ENCODE measurements at regions not wholly inside any gene's neighbourhood (a gene's known extent, or its start where the extent isn't known, plus 50 kb on each side); places are given as distances from the start of the nearest gene placed in this dataset.

- DNase-seq, result no peak
These were observed 93.8 kb upstream of the KCNH7 start for GRCh38 chr2:162932416-162932815.

DNA sequence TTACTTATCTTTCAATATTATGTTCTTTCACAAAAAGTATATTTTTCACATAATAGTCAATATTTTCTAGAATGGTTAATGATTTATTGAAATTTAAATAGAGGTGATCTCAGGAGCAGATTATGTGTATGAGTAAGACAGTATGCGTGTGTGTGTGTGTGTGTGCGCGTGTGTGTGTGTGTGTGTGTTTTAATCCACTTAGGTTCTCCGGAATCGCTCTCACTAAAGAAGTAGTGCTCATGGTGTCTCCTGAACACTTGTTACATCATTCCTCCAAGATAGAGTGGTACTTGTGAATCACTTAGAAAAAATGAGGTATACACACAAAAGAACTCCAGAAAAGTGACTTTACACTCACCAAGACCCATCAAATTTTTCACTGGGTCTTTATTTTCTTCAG, 91.0 kb upstream of the KCNH7 start:
- DNase-seq, result no peak

DNA sequence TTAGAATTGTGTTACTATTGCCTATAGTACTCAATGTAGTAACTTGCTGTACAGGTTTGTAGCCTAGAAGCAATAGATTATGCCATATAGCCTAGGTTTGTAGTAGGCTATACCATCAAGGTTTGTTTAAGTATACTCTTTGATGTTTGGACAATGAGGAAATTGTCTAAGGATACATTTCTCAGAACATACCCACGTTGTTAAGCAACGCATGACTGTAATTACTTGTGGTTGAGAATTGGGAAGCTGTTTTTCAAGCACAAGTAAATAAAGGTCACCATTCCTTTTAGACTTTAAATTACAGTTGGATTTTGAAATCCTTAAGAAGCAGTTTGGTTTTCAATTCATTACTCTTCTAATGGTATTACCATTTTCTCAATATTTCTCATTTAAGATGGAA, 89.8 kb upstream of the KCNH7 start:
- DNase-seq, result no peak

DNA sequence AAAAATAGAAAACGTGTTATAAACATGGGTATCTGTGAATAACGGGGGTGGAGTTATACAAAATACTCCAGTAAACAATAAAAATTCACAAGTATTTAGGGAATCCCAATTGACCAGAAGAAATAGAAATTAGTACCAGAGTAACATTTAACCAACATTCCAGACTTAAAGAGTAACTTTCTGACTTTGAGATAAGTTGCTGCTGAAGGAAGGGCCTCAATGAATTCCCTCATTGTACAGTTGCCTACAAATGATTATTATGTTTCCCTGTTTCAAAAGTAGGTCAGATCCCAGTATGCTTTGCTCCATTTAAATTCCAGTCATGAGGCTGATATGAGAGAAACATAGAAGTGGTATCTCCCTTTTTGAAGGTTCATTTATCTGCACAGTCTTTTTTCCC, 88.3 kb upstream of the KCNH7 start:
- DNase-seq, result no peak

GRCh38 chr2:162926501-162926900, 87.9 kb upstream of the KCNH7 start:
- no peak for DNase-seq

DNA sequence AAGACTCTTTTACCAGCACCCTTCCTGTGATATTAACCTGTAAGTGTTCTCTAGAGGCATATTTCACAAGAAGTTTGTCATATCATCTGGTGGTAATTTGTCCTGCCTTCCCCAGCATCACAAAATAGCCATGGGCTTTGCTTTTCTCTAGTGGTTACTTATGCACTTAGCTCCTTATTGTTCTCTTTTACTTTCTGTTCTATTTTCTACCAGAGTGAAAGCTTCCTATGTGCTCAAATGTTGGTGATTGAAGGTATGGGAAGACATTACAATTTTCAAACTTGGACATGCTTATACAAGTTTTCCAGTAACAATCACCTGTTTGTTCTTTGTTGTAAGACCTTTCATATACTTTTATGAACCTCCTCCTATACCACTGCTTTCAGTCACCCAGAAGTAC, 87.0 kb upstream of the KCNH7 start:
- no peak for DNase-seq

DNA sequence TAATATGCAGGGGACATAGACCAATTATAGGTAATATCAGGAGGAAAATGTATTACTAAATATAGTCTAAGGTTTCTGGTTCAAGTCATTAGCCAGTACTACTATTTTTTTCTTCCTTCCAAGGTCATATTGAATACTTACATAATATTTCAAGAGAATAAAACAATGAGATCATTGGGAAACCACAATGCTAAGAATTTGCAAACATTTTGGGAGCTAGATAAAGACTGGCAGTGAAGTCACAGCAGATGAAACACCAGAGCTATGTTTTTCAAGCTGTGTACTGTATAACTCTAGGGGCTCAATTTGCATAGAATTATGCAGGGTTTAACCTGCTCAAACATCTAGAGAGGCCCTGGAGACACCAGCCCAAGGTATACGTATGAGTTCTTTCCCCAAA, 80.5 kb upstream of the KCNH7 start:
- DNase-seq, result no peak

- no peak for DNase-seq
These were observed 79.1 kb upstream of the KCNH7 start for GRCh38 chr2:162917626-162918025.

DNA sequence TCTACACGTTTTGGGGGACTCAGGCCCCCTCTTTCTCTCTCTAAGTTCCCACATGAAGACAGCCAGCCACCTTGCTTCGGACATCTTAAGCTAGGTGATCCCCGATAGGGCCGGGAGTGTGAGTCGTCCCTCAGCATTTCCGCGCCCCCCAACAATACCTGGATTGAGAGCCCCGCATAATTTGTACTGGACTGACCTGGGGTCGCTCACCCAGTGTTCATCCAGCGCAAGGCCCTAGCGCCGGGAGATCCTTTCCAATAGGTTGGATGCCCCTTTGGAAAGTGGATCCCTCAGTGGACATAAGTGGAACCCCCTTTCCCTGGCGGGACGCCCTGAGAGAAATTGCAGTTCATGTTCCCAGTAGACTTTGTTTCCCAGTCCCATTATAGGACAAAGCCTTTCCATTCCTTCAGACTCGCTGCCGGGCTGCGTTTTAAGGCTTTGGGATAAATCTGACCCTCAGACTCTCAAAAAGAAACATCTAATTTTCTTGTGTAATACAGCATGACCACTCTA, 77.8 kb upstream of the KCNH7 start:
- no peak for DNase-seq

GRCh38 chr2:162915858-162916257, 77.3 kb upstream of the KCNH7 start:
- no peak for DNase-seq

- no peak for DNase-seq
These were observed 75.6 kb upstream of the KCNH7 start for GRCh38 chr2:162914161-162914560.

GRCh38 chr2:162912787-162913186, 74.2 kb upstream of the KCNH7 start:
- no peak for DNase-seq

DNA sequence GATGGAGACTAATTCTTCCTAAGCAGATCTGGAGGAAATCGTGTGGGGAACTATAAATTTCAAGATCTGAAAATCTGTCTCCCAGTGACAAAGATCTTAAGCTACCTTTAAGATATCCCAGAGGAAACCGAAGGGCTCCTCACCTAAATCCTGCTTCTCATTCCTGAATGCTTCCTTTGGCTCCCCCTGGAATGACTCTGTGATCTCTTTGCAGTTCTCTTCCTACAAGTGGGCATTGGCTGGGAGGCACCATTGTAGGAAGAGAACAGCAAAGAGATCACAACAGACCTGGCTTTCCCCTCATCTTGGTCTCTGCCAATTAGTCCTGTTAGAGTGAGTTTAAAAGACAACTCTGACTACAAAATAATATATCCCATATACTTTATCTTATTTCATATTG, 70.0 kb upstream of the KCNH7 start:
- DNase-seq, result no peak

DNA sequence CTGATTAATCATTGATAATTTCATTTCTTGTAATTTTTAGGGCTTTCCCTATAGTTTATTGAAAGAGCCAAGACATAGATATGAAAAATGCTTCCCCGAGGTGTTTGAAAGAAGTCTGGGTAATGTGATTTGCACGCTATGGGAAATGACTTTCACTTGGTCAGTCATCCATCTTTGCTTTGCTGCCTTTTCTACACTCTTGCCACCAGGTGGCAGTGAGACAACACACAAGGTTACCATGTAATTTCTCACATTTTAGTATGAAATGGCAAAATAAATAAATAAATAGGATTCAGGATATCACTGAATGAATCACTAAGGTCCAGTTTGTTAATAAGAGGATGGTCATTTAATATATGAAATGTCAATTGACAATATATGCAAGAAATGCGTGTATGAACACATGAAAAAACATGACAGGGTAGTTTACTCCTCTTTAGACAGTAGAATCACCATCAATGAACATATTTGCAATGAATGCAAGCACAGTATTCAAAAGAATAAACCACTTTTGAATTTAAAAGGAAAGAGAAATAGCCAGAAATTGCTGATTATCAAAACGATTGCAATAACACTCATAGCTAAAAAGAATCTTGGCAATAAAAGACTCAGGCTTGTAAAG, 52.2 kb upstream of the KCNH7 start:
- DNase-seq, result no peak

DNA sequence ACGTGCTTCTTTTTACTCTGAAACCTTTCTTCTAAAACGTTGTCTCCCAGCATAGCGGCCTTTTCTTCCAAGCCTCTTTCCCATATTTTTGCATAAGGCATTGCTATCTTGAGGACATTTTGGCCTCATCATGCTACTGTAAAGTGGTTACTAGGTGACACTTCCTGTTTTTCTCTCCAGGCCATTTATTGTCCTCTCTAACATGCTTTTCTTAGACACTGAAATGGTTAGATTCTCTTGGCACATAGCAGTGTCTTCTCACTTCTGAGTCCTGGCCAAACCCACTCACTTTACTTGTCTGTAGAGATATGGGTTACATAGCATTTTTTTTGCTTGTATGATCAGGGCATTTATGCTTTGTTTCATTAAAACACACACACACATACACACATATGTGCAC, 50.1 kb upstream of the KCNH7 start:
- DNase-seq, result no peak
